Keratinocyte (primary cell): ENCODE measurements at regions not wholly inside any gene's neighbourhood (a gene's known extent, or its start where the extent isn't known, plus 50 kb on each side); places are given as distances from the start of the nearest gene placed in this dataset.

Experiments used
- DNase-seq: peaks from one replicate; pipeline ENCODE4 v3.0.0-alpha.2; 2011; ENCODE audit warnings: low read depth, missing footprints, low spot score
- FAIRE-seq: peaks from 2 replicates; lab custom pipeline; 2011; peaks lifted over from hg19 to GRCh38; lab: Jason Lieb, UNC
- H2AFZ ChIP-seq: 2 replicates; pipeline ENCODE4 v1.6.0; 2012; ENCODE audit warnings: low read length, control low read depth, inconsistent platforms; ENCODE audit not compliant: control insufficient read depth
- H3K27ac ChIP-seq: 2 replicates; pipeline ENCODE4 v1.5.1; 2011; ENCODE audit warnings: low read length; ENCODE audit not compliant: control insufficient read depth, insufficient read depth
- H3K27me3 ChIP-seq: 3 replicates; pipeline ENCODE4 v1.6.0; 2011; ENCODE audit warnings: low read length; ENCODE audit not compliant: control insufficient read depth, insufficient read depth; ENCODE audit errors: extremely low read depth
- H3K36me3 ChIP-seq, 2 experiments: 2 replicates in 1 of 2; 3 replicates in 1 of 2; pipeline ENCODE4 v1.5.1; 2011; ENCODE audit warnings: low read length in 2 of 2, mild to moderate bottlenecking in 1 of 2; ENCODE audit not compliant: control insufficient read depth in 2 of 2, insufficient read depth in 2 of 2; ENCODE audit errors: extremely low read depth in 1 of 2
- H3K4me1 ChIP-seq: 3 replicates; pipeline ENCODE4 v1.5.1; 2011; ENCODE audit warnings: low read length; ENCODE audit not compliant: control insufficient read depth, insufficient read depth; ENCODE audit errors: extremely low read depth
- H3K4me2 ChIP-seq: 3 replicates; pipeline ENCODE4 v1.6.0; 2011; ENCODE audit warnings: low read depth, low read length; ENCODE audit not compliant: control insufficient read depth, insufficient read depth; ENCODE audit errors: extremely low read depth
- H3K4me3 ChIP-seq, 3 experiments: fragments of 200-600 bp in 1 of 3; sonication (generic) in 1 of 3; 2 replicates in 2 of 3; 3 replicates in 1 of 3; pipeline ENCODE4 v1.5.1; 2011 to 2016; ENCODE audit warnings: low read length in 3 of 3, mild to moderate bottlenecking in 3 of 3, control low read depth in 2 of 3, inconsistent platforms in 1 of 3, low read depth in 1 of 3, mixed read lengths in 1 of 3, mixed run types in 1 of 3, moderate library complexity in 1 of 3; ENCODE audit not compliant: control insufficient read depth in 2 of 3, insufficient read depth in 2 of 3; ENCODE audit errors: extremely low read depth in 1 of 3
- H3K79me2 ChIP-seq: 2 replicates; pipeline ENCODE4 v1.6.0; 2012; ENCODE audit warnings: low read length; ENCODE audit not compliant: control insufficient read depth, insufficient read depth
- H3K9ac ChIP-seq: 3 replicates; pipeline ENCODE4 v1.6.0; 2011; ENCODE audit warnings: low read length; ENCODE audit not compliant: control insufficient read depth, insufficient read depth; ENCODE audit errors: extremely low read depth
- H3K9me1 ChIP-seq: 3 replicates; pipeline ENCODE4 v1.6.0; 2011; ENCODE audit warnings: low read length; ENCODE audit not compliant: control insufficient read depth, insufficient read depth; ENCODE audit errors: extremely low read depth
- H3K9me3 ChIP-seq: 2 replicates; pipeline ENCODE4 v1.5.1; 2012; ENCODE audit warnings: low read depth, low read length; ENCODE audit not compliant: control insufficient read depth
- H4K20me1 ChIP-seq: 3 replicates; pipeline ENCODE4 v1.6.0; 2011; ENCODE audit warnings: low read length; ENCODE audit not compliant: control insufficient read depth, insufficient read depth; ENCODE audit errors: extremely low read depth
- CTCF ChIP-seq, 3 experiments: IDR thresholded peaks in 1 of 3; conservative IDR thresholded peaks in 1 of 3; optimal IDR thresholded peaks in 1 of 3; 2 replicates in 2 of 3; 3 replicates in 1 of 3; pipeline versions ENCODE3 to v1.5.1; 2011; ENCODE audit warnings: low read length in 3 of 3, mild to moderate bottlenecking in 3 of 3, moderate library complexity in 2 of 3, control low read depth in 1 of 3, inconsistent platforms in 1 of 3; ENCODE audit not compliant: insufficient read depth in 2 of 3; ENCODE audit errors: extremely low read depth in 1 of 3
- EZH2 ChIP-seq: IDR thresholded peaks from one replicate; pipeline ENCODE4 v1.6.1; 2012; ENCODE audit warnings: inconsistent platforms, mild to moderate bottlenecking, low read length, moderate library complexity
- dilution Hi-C: fragments of 300-500 bp; cut with MboI; formaldehyde crosslinking; loops from one replicate; pipeline ENCODE4 v1.7.0; 2020; ENCODE audit warnings: low sequenced_read_pairs; ENCODE audit not compliant: extremely low pct_ligation_motif_present

DNA sequence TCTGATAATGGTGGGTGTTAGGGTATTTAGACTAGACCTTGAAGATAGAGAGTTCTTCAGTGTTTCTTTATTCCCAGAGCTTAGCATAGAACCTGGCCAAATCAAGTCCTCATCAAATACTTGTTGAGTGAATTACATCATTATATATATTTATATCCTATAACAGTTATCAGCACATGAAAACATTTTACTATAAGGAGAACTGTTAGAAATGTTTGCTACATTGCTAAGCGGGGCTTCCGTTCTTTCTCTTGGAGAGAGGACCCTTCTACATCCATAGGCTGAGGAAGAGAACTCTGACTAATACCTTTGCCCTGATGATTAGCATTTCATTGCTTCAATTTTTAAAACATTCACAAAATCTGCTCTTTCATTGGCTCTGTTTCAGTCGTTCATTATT, 66.5 kb upstream of the NBL1 start:
- no peaks in the 10 kb centered on the region for H3K9me3 ChIP-seq
- H3K9me1 ChIP-seq, result no peaks in the 10 kb centered on the region
- H3K4me1 ChIP-seq, result no peaks in the 10 kb centered on the region
- FAIRE-seq, result no peak
- no peaks in the 10 kb centered on the region for H3K36me3 ChIP-seq
- H3K27ac ChIP-seq, result no peak overlapping the region
- dilution Hi-C loops, result no loop called here
- H4K20me1 ChIP-seq, result no peaks in the 10 kb centered on the region
- TF ChIP-seq CTCF (optimal IDR thresholded peaks at IDR 0.05 in 1 of 3, IDR thresholded peaks at IDR 0.05 in 1 of 3, conservative IDR thresholded peaks at IDR 0.05 in 1 of 3; ENCODE audit: extremely low read depth in 1 of 3, insufficient read depth in 2 of 3, low read length in 3 of 3) (no peak), EZH2 (no peak)
- no peak for DNase-seq
- no peak overlapping the region for H2AFZ ChIP-seq
- H3K4me3 ChIP-seq, result no peak overlapping the region
- H3K9ac ChIP-seq, result no peak overlapping the region
- no peaks in the 10 kb centered on the region for H3K79me2 ChIP-seq
- H3K27me3 ChIP-seq, result peaks cover 4% of the 10 kb centered on the region
- H3K4me2 ChIP-seq, result no peak overlapping the region

GRCh38 chr1:19577036-19577435, 67.1 kb upstream of the NBL1 start:
- H4K20me1 ChIP-seq, result no peaks in the 10 kb centered on the region
- H3K27ac ChIP-seq, result no peak overlapping the region
- H3K9me3 ChIP-seq, result no peaks in the 10 kb centered on the region
- FAIRE-seq, result no peak
- no peaks in the 10 kb centered on the region for H3K4me1 ChIP-seq
- H3K36me3 ChIP-seq, result no peaks in the 10 kb centered on the region
- H3K9ac ChIP-seq, result no peak overlapping the region
- dilution Hi-C loops, result no loop called here
- no peak overlapping the region for H3K4me2 ChIP-seq
- peaks cover 4% of the 10 kb centered on the region for H3K27me3 ChIP-seq
- no peak for DNase-seq
- H3K79me2 ChIP-seq, result no peaks in the 10 kb centered on the region
- TF ChIP-seq CTCF (optimal IDR thresholded peaks at IDR 0.05 in 1 of 3, IDR thresholded peaks at IDR 0.05 in 1 of 3, conservative IDR thresholded peaks at IDR 0.05 in 1 of 3; ENCODE audit: extremely low read depth in 1 of 3, insufficient read depth in 2 of 3, low read length in 3 of 3), result no peak
- TF ChIP-seq EZH2, result no peak
- H3K4me3 ChIP-seq, result no peak overlapping the region
- H2AFZ ChIP-seq, result no peak overlapping the region
- no peaks in the 10 kb centered on the region for H3K9me1 ChIP-seq
